Upper lobe of right lung (tissue), 1 donor: ENCODE measurements at regions not wholly inside any gene's neighbourhood (a gene's known extent, or its start where the extent isn't known, plus 50 kb on each side); places are given as distances from the start of the nearest gene placed in this dataset.

Experiments used
- ATAC-seq: fragments of 200-7000 bp; cut with Tn5 transposase; one replicate; pipeline ENCODE4 v1.9.1; 2020; ENCODE audit warnings: mild to moderate bottlenecking, moderate library complexity
- DNase-seq: peaks from one replicate; pipeline ENCODE4 v3.0.0-alpha.2; 2020
- H3K27ac ChIP-seq: fragments of 200-600 bp; one replicate; pipeline ENCODE4 v1.8.0; 2022
- H3K27me3 ChIP-seq: fragments of 200-600 bp; one replicate; pipeline ENCODE4 v1.8.0; 2022; ENCODE audit warnings: mild to moderate bottlenecking
- H3K36me3 ChIP-seq: fragments of 200-600 bp; one replicate; pipeline ENCODE4 v1.8.0; 2022
- H3K4me1 ChIP-seq: fragments of 200-600 bp; one replicate; pipeline ENCODE4 v1.8.0; 2022
- H3K4me3 ChIP-seq: fragments of 200-600 bp; one replicate; pipeline ENCODE4 v1.8.0; 2022; ENCODE audit warnings: mild to moderate bottlenecking
- H3K9me3 ChIP-seq: fragments of 200-600 bp; one replicate; pipeline ENCODE4 v1.8.0; 2022
- intact Hi-C: fragments of 100-400 bp; cut with DNase I; formaldehyde crosslinking; loops from one replicate; pipeline ENCODE4 v1.11.0; 2022
- TF ChIP-seq, protein P1 (sequence below): fragments of 200-600 bp; IDR thresholded peaks from one replicate; pipeline ENCODE4 v1.8.0; 2022; ENCODE audit warnings: antibody characterized with exemption
- donor health status: DM: no; HTN: yes; CAD: no; lungs with severe emphysema.

- DNase-seq (no peak), ATAC-seq (no peak)
- no peaks in the 10 kb centered on the region for H3K4me1 ChIP-seq
- TF ChIP-seq, protein P1, sequence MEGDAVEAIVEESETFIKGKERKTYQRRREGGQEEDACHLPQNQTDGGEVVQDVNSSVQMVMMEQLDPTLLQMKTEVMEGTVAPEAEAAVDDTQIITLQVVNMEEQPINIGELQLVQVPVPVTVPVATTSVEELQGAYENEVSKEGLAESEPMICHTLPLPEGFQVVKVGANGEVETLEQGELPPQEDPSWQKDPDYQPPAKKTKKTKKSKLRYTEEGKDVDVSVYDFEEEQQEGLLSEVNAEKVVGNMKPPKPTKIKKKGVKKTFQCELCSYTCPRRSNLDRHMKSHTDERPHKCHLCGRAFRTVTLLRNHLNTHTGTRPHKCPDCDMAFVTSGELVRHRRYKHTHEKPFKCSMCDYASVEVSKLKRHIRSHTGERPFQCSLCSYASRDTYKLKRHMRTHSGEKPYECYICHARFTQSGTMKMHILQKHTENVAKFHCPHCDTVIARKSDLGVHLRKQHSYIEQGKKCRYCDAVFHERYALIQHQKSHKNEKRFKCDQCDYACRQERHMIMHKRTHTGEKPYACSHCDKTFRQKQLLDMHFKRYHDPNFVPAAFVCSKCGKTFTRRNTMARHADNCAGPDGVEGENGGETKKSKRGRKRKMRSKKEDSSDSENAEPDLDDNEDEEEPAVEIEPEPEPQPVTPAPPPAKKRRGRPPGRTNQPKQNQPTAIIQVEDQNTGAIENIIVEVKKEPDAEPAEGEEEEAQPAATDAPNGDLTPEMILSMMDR = no peak
- H3K27me3 ChIP-seq = no peaks in the 10 kb centered on the region
- intact Hi-C loops = no loop called here
- H3K27ac ChIP-seq = no peak overlapping the region
- H3K9me3 ChIP-seq = no peaks in the 10 kb centered on the region
- H3K4me3 ChIP-seq = no peak overlapping the region
- no peaks in the 10 kb centered on the region for H3K36me3 ChIP-seq
Measured at GRCh38 chr4:13782231-13782630, 154.7 kb upstream of the BOD1L1 start.

- ATAC-seq (no peak), DNase-seq (no peak)
- Histone ChIP-seq H3K4me3 (no peak overlapping the region), H3K9me3 (no peaks in the 10 kb centered on the region), H3K36me3 (no peaks in the 10 kb centered on the region), H3K27me3 (no peaks in the 10 kb centered on the region), H3K4me1 (no peaks in the 10 kb centered on the region), H3K27ac (no peak overlapping the region)
- intact Hi-C loops = no loop called here
- TF ChIP-seq, protein P1 = no peak
Measured at GRCh38 chr4:13783800-13784411, 156.4 kb upstream of the BOD1L1 start.

GRCh38 chr4:13793020-13793710, 165.6 kb upstream of the BOD1L1 start:
- H3K4me3 ChIP-seq = no peak overlapping the region
- DNase-seq = no peak
- H3K4me1 ChIP-seq = no peaks in the 10 kb centered on the region
- ATAC-seq = no peak
- no peaks in the 10 kb centered on the region for H3K36me3 ChIP-seq
- TF ChIP-seq, protein P1 = no peak
- H3K27ac ChIP-seq = no peak overlapping the region
- intact Hi-C loops = no loop called here
- no peaks in the 10 kb centered on the region for H3K27me3 ChIP-seq
- no peaks in the 10 kb centered on the region for H3K9me3 ChIP-seq

DNA sequence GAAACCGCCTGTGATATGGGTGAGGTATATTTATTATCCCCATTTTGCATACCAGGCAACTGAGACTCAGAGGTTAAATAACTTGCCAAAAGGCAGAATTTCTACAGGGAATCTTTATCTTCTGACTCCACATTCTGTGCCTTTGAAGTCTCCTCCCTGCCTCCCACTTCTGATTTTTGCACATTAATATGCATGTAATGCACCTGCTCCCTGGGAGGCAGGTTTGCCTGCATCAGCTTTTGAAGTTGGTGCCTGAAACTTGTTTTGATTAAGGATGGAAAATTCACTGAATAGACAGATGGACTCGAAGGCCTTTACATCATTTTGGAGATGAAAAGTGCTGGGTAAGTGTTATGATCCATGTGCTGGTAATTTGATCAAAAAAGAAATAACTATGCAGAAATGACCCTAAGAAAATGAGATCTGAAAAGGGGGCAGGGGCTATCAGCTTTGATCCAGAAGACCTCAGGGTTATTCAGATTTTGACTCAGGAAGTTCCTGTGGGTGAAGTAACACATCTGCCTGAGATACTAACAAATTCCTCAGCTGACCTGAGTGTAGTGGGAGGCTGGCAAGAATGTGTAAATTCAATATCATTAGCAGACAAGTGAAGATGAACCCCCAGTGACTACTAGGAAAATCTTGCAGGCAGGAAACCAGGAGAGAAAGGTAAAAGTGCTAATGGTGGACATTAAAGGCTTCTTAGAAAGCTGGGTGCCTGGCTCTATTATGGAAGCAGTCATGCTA, 167.5 kb upstream of the BOD1L1 start:
- ATAC-seq = no peak

GRCh38 chr4:13797061-13797460, 169.5 kb upstream of the BOD1L1 start:
- ATAC-seq (no peak), DNase-seq (no peak)
- no peaks in the 10 kb centered on the region for H3K36me3 ChIP-seq
- no peak overlapping the region for H3K4me3 ChIP-seq
- TF ChIP-seq, protein P1 = no peak
- no peak overlapping the region for H3K27ac ChIP-seq
- no peaks in the 10 kb centered on the region for H3K27me3 ChIP-seq
- H3K4me1 ChIP-seq = no peaks in the 10 kb centered on the region
- H3K9me3 ChIP-seq = no peaks in the 10 kb centered on the region
- intact Hi-C loops = no loop called here

More for the DNA sequence above, 167.5 kb upstream of the BOD1L1 start:
- H3K36me3 ChIP-seq = no peaks in the 10 kb centered on the region
- TF ChIP-seq, protein P1 = no peak
- no peaks in the 10 kb centered on the region for H3K27me3 ChIP-seq
- H3K9me3 ChIP-seq = no peaks in the 10 kb centered on the region
- H3K4me3 ChIP-seq = no peak overlapping the region
- H3K27ac ChIP-seq = no peak overlapping the region
- H3K4me1 ChIP-seq = no peaks in the 10 kb centered on the region
- no peak for DNase-seq
- intact Hi-C loops = no loop called here
